ENCODE measurements at regions not wholly inside any gene's neighbourhood (a gene's known extent, or its start where the extent isn't known, plus 50 kb on each side); places are given as distances from the start of the nearest gene placed in this dataset.

- TF ChIP-seq, protein P1, sequence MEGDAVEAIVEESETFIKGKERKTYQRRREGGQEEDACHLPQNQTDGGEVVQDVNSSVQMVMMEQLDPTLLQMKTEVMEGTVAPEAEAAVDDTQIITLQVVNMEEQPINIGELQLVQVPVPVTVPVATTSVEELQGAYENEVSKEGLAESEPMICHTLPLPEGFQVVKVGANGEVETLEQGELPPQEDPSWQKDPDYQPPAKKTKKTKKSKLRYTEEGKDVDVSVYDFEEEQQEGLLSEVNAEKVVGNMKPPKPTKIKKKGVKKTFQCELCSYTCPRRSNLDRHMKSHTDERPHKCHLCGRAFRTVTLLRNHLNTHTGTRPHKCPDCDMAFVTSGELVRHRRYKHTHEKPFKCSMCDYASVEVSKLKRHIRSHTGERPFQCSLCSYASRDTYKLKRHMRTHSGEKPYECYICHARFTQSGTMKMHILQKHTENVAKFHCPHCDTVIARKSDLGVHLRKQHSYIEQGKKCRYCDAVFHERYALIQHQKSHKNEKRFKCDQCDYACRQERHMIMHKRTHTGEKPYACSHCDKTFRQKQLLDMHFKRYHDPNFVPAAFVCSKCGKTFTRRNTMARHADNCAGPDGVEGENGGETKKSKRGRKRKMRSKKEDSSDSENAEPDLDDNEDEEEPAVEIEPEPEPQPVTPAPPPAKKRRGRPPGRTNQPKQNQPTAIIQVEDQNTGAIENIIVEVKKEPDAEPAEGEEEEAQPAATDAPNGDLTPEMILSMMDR (IDR thresholded peaks at IDR 0.05) = no peak
- TF ChIP-seq POLR2A (IDR thresholded peaks at IDR 0.05; ENCODE audit: low read depth) = no peak
Measured at GRCh38 chr16:89043636-89044417, 49.8 kb upstream of the ACSF3 start.
